ENCODE measurements at regions not wholly inside any gene's neighbourhood (a gene's known extent, or its start where the extent isn't known, plus 50 kb on each side); places are given as distances from the start of the nearest gene placed in this dataset.

DNA sequence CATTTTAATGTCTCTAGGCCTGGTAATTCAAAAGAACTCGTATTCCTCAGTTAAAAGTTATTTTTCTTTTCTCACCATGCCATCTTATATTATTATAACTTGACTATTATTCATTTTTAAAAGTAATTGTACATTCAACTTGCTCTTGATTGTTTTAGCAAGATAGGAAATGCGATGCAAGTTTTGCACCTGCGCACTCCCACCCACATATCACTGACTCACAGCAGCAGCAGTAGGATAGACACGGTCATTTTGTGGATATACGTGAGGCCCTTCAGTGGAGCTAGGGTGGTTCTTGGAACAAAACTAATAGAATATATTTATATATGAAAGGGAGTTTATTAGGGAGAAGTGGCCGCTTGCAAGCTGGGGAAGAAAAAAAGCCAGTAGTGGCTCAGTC, 95.5 kb upstream of the UBE3A start:
- TF ChIP-seq, protein P1, sequence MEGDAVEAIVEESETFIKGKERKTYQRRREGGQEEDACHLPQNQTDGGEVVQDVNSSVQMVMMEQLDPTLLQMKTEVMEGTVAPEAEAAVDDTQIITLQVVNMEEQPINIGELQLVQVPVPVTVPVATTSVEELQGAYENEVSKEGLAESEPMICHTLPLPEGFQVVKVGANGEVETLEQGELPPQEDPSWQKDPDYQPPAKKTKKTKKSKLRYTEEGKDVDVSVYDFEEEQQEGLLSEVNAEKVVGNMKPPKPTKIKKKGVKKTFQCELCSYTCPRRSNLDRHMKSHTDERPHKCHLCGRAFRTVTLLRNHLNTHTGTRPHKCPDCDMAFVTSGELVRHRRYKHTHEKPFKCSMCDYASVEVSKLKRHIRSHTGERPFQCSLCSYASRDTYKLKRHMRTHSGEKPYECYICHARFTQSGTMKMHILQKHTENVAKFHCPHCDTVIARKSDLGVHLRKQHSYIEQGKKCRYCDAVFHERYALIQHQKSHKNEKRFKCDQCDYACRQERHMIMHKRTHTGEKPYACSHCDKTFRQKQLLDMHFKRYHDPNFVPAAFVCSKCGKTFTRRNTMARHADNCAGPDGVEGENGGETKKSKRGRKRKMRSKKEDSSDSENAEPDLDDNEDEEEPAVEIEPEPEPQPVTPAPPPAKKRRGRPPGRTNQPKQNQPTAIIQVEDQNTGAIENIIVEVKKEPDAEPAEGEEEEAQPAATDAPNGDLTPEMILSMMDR (optimal IDR thresholded peaks at IDR 0.05 in 1 of 3, IDR thresholded peaks at IDR 0.05 in 1 of 3, conservative IDR thresholded peaks at IDR 0.05 in 1 of 3; ENCODE audit: extremely low read depth in 1 of 3, insufficient read depth in 2 of 3, low read length in 3 of 3), result no peak
- TF ChIP-seq EZH2 (IDR thresholded peaks at IDR 0.05; ENCODE audit: low read length), result no peak

Measured in keratinocyte (primary cell).